DOHH2 (cell line): ENCODE measurements at regions not wholly inside any gene's neighbourhood (a gene's known extent, or its start where the extent isn't known, plus 50 kb on each side); places are given as distances from the start of the nearest gene placed in this dataset.

Source experiments
- EZH2phosphoT487 ChIP-seq: fragments of 200-600 bp; sonication (generic); IDR thresholded peaks from 2 replicates; pipeline ENCODE4 v1.6.1; 2017; ENCODE audit warnings: borderline replicate concordance, mild to moderate bottlenecking, antibody characterized with exemption, low read length, moderate library complexity, mixed read lengths
- TF ChIP-seq, protein P1 (sequence below): fragments of 200-600 bp; sonication (generic); IDR thresholded peaks from one replicate; pipeline ENCODE4 v1.5.1; 2014; ENCODE audit warnings: antibody characterized with exemption, mild to moderate bottlenecking, low read depth, low read length; ENCODE audit not compliant: poor library complexity, severe bottlenecking

DNA sequence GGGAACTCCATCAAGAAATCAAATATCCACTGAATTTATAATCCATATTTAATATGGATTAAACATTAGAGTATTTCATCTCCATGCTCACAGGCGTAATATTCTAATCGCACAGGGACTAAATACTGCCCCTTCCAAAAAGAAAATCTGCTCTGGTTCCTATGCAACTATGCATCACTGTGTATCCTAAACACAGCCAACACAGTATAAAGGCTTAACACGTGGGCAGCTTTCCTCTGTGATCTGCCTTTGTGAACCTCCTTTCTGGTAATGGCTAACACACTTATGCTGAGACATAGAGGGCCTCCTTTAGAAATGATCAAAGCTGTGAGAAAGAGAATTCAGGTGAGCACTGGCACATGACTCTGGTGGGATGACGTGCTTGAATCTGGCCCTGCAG is 110.2 kb downstream of the RAB11FIP2 start:
- TF ChIP-seq, protein P1, sequence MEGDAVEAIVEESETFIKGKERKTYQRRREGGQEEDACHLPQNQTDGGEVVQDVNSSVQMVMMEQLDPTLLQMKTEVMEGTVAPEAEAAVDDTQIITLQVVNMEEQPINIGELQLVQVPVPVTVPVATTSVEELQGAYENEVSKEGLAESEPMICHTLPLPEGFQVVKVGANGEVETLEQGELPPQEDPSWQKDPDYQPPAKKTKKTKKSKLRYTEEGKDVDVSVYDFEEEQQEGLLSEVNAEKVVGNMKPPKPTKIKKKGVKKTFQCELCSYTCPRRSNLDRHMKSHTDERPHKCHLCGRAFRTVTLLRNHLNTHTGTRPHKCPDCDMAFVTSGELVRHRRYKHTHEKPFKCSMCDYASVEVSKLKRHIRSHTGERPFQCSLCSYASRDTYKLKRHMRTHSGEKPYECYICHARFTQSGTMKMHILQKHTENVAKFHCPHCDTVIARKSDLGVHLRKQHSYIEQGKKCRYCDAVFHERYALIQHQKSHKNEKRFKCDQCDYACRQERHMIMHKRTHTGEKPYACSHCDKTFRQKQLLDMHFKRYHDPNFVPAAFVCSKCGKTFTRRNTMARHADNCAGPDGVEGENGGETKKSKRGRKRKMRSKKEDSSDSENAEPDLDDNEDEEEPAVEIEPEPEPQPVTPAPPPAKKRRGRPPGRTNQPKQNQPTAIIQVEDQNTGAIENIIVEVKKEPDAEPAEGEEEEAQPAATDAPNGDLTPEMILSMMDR, result no peak
- TF ChIP-seq EZH2phosphoT487, result no peak
